ENCODE measurements at regions not wholly inside any gene's neighbourhood (a gene's known extent, or its start where the extent isn't known, plus 50 kb on each side); places are given as distances from the start of the nearest gene placed in this dataset.

- no peak for TF ChIP-seq CTCF (IDR thresholded peaks at IDR 0.05; ENCODE audit: borderline replicate concordance, insufficient read depth, low read depth, low read length)
These were observed 685.2 kb downstream of the REEP3 start for GRCh38 chr10:64206409-64206808.

GRCh38 chr10:64209561-64209960 lies 688.4 kb downstream of the REEP3 start:
- TF ChIP-seq CTCF (IDR thresholded peaks at IDR 0.05; ENCODE audit: borderline replicate concordance, insufficient read depth, low read depth, low read length), result no peak
- no peak overlapping the region for H3K4me3 ChIP-seq (ENCODE audit: low read depth, low read length)

More at GRCh38 chr10:64206409-64206808, 685.2 kb downstream of the REEP3 start:
- H3K4me3 ChIP-seq (ENCODE audit: low read depth, low read length), result no peak overlapping the region

- H3K4me3 ChIP-seq (ENCODE audit: low read depth, low read length), result no peak overlapping the region
- no peak for TF ChIP-seq CTCF (IDR thresholded peaks at IDR 0.05; ENCODE audit: borderline replicate concordance, insufficient read depth, low read depth, low read length)
These were observed 689.0 kb downstream of the REEP3 start for GRCh38 chr10:64210211-64210610.

- H3K4me3 ChIP-seq (ENCODE audit: low read depth, low read length), result no peak overlapping the region
- no peak for TF ChIP-seq CTCF (IDR thresholded peaks at IDR 0.05; ENCODE audit: borderline replicate concordance, insufficient read depth, low read depth, low read length)
These were observed 690.3 kb downstream of the REEP3 start for GRCh38 chr10:64211466-64211865.

GRCh38 chr10:64215088-64215487 lies 693.9 kb downstream of the REEP3 start:
- no peak for TF ChIP-seq CTCF (IDR thresholded peaks at IDR 0.05; ENCODE audit: borderline replicate concordance, insufficient read depth, low read depth, low read length)
- no peak overlapping the region for H3K4me3 ChIP-seq (ENCODE audit: low read depth, low read length)

- no peak overlapping the region for H3K4me3 ChIP-seq (ENCODE audit: low read depth, low read length)
- TF ChIP-seq CTCF (IDR thresholded peaks at IDR 0.05; ENCODE audit: borderline replicate concordance, insufficient read depth, low read depth, low read length), result no peak
These were observed 698.2 kb downstream of the REEP3 start for GRCh38 chr10:64219271-64220025.

GRCh38 chr10:64234489-64234888 lies 713.3 kb downstream of the REEP3 start:
- H3K4me3 ChIP-seq (ENCODE audit: low read depth, low read length), result no peak overlapping the region
- TF ChIP-seq CTCF (IDR thresholded peaks at IDR 0.05; ENCODE audit: borderline replicate concordance, insufficient read depth, low read depth, low read length), result no peak

Measured in GM12875 (cell line).